OCI-LY7 (cell line): ENCODE measurements at regions not wholly inside any gene's neighbourhood (a gene's known extent, or its start where the extent isn't known, plus 50 kb on each side); places are given as distances from the start of the nearest gene placed in this dataset.

Source experiments
- CTCF ChIP-seq: fragments of 200-600 bp; sonication (generic); conservative IDR thresholded peaks from 2 replicates; pipeline ENCODE4 v1.5.1; 2014; ENCODE audit warnings: mild to moderate bottlenecking, antibody characterized with exemption, low read length, moderate library complexity, mixed read lengths
- EZH2phosphoT487 ChIP-seq: fragments of 200-600 bp; sonication (generic); IDR thresholded peaks from 2 replicates; pipeline ENCODE4 v1.6.1; 2018; ENCODE audit warnings: low read depth, borderline replicate concordance, mild to moderate bottlenecking, mixed run types, antibody characterized with exemption, low read length, moderate library complexity, mixed read lengths

GRCh38 chr1:241413386-241413785, 56.4 kb upstream of the RGS7 start:
- TF ChIP-seq CTCF, result no peak
- TF ChIP-seq EZH2phosphoT487, result no peak
